ENCODE measurements at regions not wholly inside any gene's neighbourhood (a gene's known extent, or its start where the extent isn't known, plus 50 kb on each side); places are given as distances from the start of the nearest gene placed in this dataset.

- no peaks in the 10 kb centered on the region for H4K20me1 ChIP-seq (ENCODE audit: control insufficient read depth, insufficient read depth, insufficient read length)
- no peaks in the 10 kb centered on the region for H3K79me2 ChIP-seq (ENCODE audit: insufficient read depth, low read length)
- H3K4me1 Mint-ChIP-seq = no peaks in the 10 kb centered on the region
- no peaks in the 10 kb centered on the region for H3K4me1 ChIP-seq (ENCODE audit: insufficient read depth, low read length)
- no peaks in the 10 kb centered on the region for H3K9me3 ChIP-seq (ENCODE audit: control insufficient read depth, low read depth, low read length)
- peaks cover 3 to 11% of the 10 kb centered on the region in 2 experiments; a peak in 3 of 5 replicates for H3K9me3 Mint-ChIP-seq
- no peaks in the 10 kb centered on the region for H3K27me3 ChIP-seq (ENCODE audit: insufficient read depth, low read length)
- no peak overlapping the region for H3K4me3 Mint-ChIP-seq
- H2BK120ac ChIP-seq (ENCODE audit: low read depth, low read length, poor library complexity, severe bottlenecking) = no peak overlapping the region
- H3K14ac ChIP-seq (ENCODE audit: insufficient read depth, low read length) = no peak overlapping the region
- no peak overlapping the region for H3K27ac Mint-ChIP-seq
- no peak overlapping the region for H3K4ac ChIP-seq (ENCODE audit: low read depth, low read length)
- no peaks in the 10 kb centered on the region for H3K79me1 ChIP-seq (ENCODE audit: insufficient read depth, low read depth, low read length, poor library complexity, severe bottlenecking)
- H3K36me3 Mint-ChIP-seq (ENCODE audit: insufficient read depth in 1 of 3, low read depth in 3 of 3) = peaks cover 0 to 4% (median 3%) of the 10 kb centered on the region in 3 experiments; a peak in 4 of 7 replicates
- H3T11ph ChIP-seq (ENCODE audit: low read length) = no peak overlapping the region
- H4K5ac ChIP-seq (ENCODE audit: insufficient read length, low read depth, low read length) = no peak overlapping the region
- H2AK5ac ChIP-seq (ENCODE audit: insufficient read length, low read length) = no peak overlapping the region
- no peak for TF ChIP-seq CTCF (conservative IDR thresholded peaks at IDR 0.05)
- no peak overlapping the region for H3K27ac ChIP-seq (ENCODE audit: insufficient read length, low read depth, low read length)
- H2AFZ ChIP-seq (ENCODE audit: low read length) = no peak overlapping the region
- no peak overlapping the region for H4K91ac ChIP-seq (ENCODE audit: insufficient read length, low read depth, low read length)
- no peak overlapping the region for H3K18ac ChIP-seq (ENCODE audit: insufficient read length, low read depth, low read length)
- no peaks in the 10 kb centered on the region for H3K27me3 Mint-ChIP-seq (ENCODE audit: low read depth)
- H4K8ac ChIP-seq (replicated peaks; ENCODE audit: insufficient read length, low read depth, low read length) = no peak overlapping the region
- H2BK5ac ChIP-seq (ENCODE audit: insufficient read length, low read length) = no peak overlapping the region
- H3K4me2 ChIP-seq (ENCODE audit: insufficient read depth, insufficient read length, low read length) = no peak overlapping the region
- H2BK12ac ChIP-seq (ENCODE audit: insufficient read length, low read depth, low read length) = no peak overlapping the region
- no CpG with 5 or more reads among the region's 4 CpGs for WGBS (ENCODE audit: extremely low coverage, insufficient read length, low lambda C conversion rate)
- H2BK15ac ChIP-seq (ENCODE audit: low read depth, low read length) = no peak overlapping the region
- no peak for DNase-seq
- H2BK20ac ChIP-seq (ENCODE audit: low read depth, low read length, poor library complexity, severe bottlenecking) = no peak overlapping the region
- no peaks in the 10 kb centered on the region for H3K23me2 ChIP-seq (ENCODE audit: insufficient read length, low read depth, low read length, poor library complexity, severe bottlenecking)
- no peak overlapping the region for H3K56ac ChIP-seq (ENCODE audit: insufficient read length, low read depth, low read length)
- H3K9ac ChIP-seq (ENCODE audit: extremely low read depth, insufficient read length, low read length) = no peak overlapping the region
- H3K23ac ChIP-seq (ENCODE audit: insufficient read length, low read depth, low read length) = no peak overlapping the region
Measured at GRCh38 chr11:37411289-37411688, 813.3 kb upstream of the RAG2 start.
